ENCODE measurements at regions not wholly inside any gene's neighbourhood (a gene's known extent, or its start where the extent isn't known, plus 50 kb on each side); places are given as distances from the start of the nearest gene placed in this dataset.

- TF ChIP-seq EZH2 (IDR thresholded peaks at IDR 0.05; ENCODE audit: low read depth): no peak
- no peak for TF ChIP-seq CTCF (conservative IDR thresholded peaks at IDR 0.05)
Measured at GRCh38 chr14:87461704-87462103, 531.3 kb downstream of the GALC start.

Data from PC-9 (cell line).